Natural killer cell (primary cell): ENCODE measurements at regions not wholly inside any gene's neighbourhood (a gene's known extent, or its start where the extent isn't known, plus 50 kb on each side); places are given as distances from the start of the nearest gene placed in this dataset.
"Not testable (repeated sequence)": the region's sequence is repeated elsewhere in the genome, so short reads cannot be mapped to it uniquely, and the experiment has no call there.

Source experiments
- ATAC-seq, 3 donors: fragments of 150-1000 bp in 2 of 3; fragments of 200-7000 bp in 1 of 3; cut with Tn5 transposase; 1 replicate in 1 of 3; 2 replicates in 2 of 3; pipeline ENCODE4 v1.10.0; 2021; ENCODE audit warnings: mild to moderate bottlenecking in 2 of 3, moderate library complexity in 2 of 3
- DNase-seq, 2 donors: peaks; one replicate each; pipeline versions ENCODE4 v3.0.0 to v3.0.0-alpha.2; 2013 to 2021; ENCODE audit warnings: mixed read lengths in 1 of 2
- H3K27ac ChIP-seq: one replicate; pipeline ENCODE4 v1.5.1; 2013; ENCODE audit warnings: mild to moderate bottlenecking, low read length
- H3K27me3 ChIP-seq: one replicate; pipeline ENCODE4 v1.6.1; 2013; ENCODE audit warnings: low read length; ENCODE audit not compliant: control insufficient read depth, insufficient read depth
- H3K36me3 ChIP-seq: one replicate; pipeline ENCODE4 v1.6.1; 2013; ENCODE audit warnings: low read length; ENCODE audit not compliant: control insufficient read depth, insufficient read depth
- H3K4me1 ChIP-seq: one replicate; pipeline ENCODE4 v1.6.1; 2013; ENCODE audit warnings: low read length; ENCODE audit not compliant: control insufficient read depth, insufficient read depth
- H3K4me3 ChIP-seq: one replicate; pipeline ENCODE4 v1.5.1; 2013; ENCODE audit warnings: low read length
- H3K9me3 ChIP-seq: one replicate; pipeline ENCODE4 v1.6.1; 2013; ENCODE audit warnings: low read length; ENCODE audit not compliant: control insufficient read depth, insufficient read depth
- H3K27ac Mint-ChIP-seq, 2 donors: one replicate each; pipeline ENCODE4 v1.8.0; 2022; ENCODE audit warnings: mild to moderate bottlenecking in 2 of 2, mixed read lengths in 2 of 2, moderate library complexity in 1 of 2
- H3K27me3 Mint-ChIP-seq, 2 donors: one replicate each; pipeline ENCODE4 v1.8.0; 2022; ENCODE audit warnings: low read depth in 2 of 2, mixed read lengths in 2 of 2
- H3K36me3 Mint-ChIP-seq: one replicate; pipeline ENCODE4 v1.8.0; 2022; ENCODE audit warnings: mixed read lengths
- H3K4me1 Mint-ChIP-seq, 2 donors: one replicate each; pipeline ENCODE4 v1.8.0; 2022; ENCODE audit warnings: mixed read lengths in 2 of 2
- H3K4me3 Mint-ChIP-seq: one replicate; pipeline ENCODE4 v1.8.0; 2022; ENCODE audit warnings: mild to moderate bottlenecking, moderate library complexity, mixed read lengths
- H3K9me3 Mint-ChIP-seq, 2 donors: one replicate each; pipeline ENCODE4 v1.8.0; 2022; ENCODE audit warnings: mixed read lengths in 2 of 2
- WGBS: methylation state at CpG from one replicate; pipeline ENCODE4 v1.1.7; 2013; ENCODE audit warnings: missing lambda C conversion rate; ENCODE audit not compliant: insufficient coverage; 5-methylcytosine and 5-hydroxymethylcytosine counted together
- intact Hi-C: fragments of 100-400 bp; cut with micrococcal nuclease; formaldehyde crosslinking; loops from one replicate; pipeline ENCODE4 v1.14.2; 2022

GRCh38 chr10:38403347-38404117 is 309.4 kb downstream of the ZNF37A start:
- Histone ChIP-seq H3K27ac (peak overlapping the region; percentile 96), H3K4me3 (peak overlapping the region; percentile 65), H3K4me1 (peaks cover 18% of the 10 kb centered on the region)
- not testable (repeated sequence) for H3K9me3 ChIP-seq, H3K36me3 Mint-ChIP-seq, H3K27me3 ChIP-seq, H3K36me3 ChIP-seq, H3K4me1 Mint-ChIP-seq, ATAC-seq, H3K27me3 Mint-ChIP-seq, H3K9me3 Mint-ChIP-seq
- peak overlapping the region; percentile 84 for H3K4me3 Mint-ChIP-seq
- intact Hi-C loops: loop anchor here (2.0 to 10.0 kb wide), 2 partner anchors 49 to 393 kb away; partner anchors contain the start of gene ZNF33A
- peak overlapping the region; percentile 96 for H3K27ac Mint-ChIP-seq
- 74% methylated on average over 21 of the region's 23 CpGs for WGBS
- peak in 1 of 2 donors; percentile 40 for DNase-seq

- intact Hi-C loops, H3K27me3 Mint-ChIP-seq, H3K36me3 ChIP-seq, H3K4me1 ChIP-seq, H3K9me3 ChIP-seq, H3K27ac Mint-ChIP-seq, H3K27ac ChIP-seq, H3K4me3 ChIP-seq, H3K4me1 Mint-ChIP-seq, H3K9me3 Mint-ChIP-seq, H3K27me3 ChIP-seq, ATAC-seq, H3K36me3 Mint-ChIP-seq, DNase-seq, H3K4me3 Mint-ChIP-seq: not testable (repeated sequence)
- WGBS: no CpG with 5 or more reads among the region's 1 CpG
Measured at GRCh38 chr10:38423634-38424033, 329.5 kb downstream of the ZNF37A start.

GRCh38 chr10:38430242-38430641 is 336.1 kb downstream of the ZNF37A start:
- DNase-seq, H3K9me3 Mint-ChIP-seq, ATAC-seq, H3K4me1 Mint-ChIP-seq, H3K27ac ChIP-seq, H3K4me1 ChIP-seq, H3K36me3 Mint-ChIP-seq, H3K27ac Mint-ChIP-seq, H3K27me3 ChIP-seq, intact Hi-C loops, H3K27me3 Mint-ChIP-seq, H3K4me3 Mint-ChIP-seq, H3K36me3 ChIP-seq, H3K9me3 ChIP-seq, H3K4me3 ChIP-seq: not testable (repeated sequence)
- WGBS: no CpG with 5 or more reads among the region's 2 CpGs

GRCh38 chr10:38437359-38437758 is 343.2 kb downstream of the ZNF37A start:
- WGBS: no CpG with 5 or more reads among the region's 5 CpGs
- H3K9me3 ChIP-seq, H3K4me1 Mint-ChIP-seq: not testable (repeated sequence)

GRCh38 chr10:38448614-38449355 is 354.6 kb downstream of the ZNF37A start:
- H3K27ac ChIP-seq, H3K4me3 ChIP-seq, intact Hi-C loops, H3K36me3 ChIP-seq, H3K4me1 Mint-ChIP-seq, H3K27me3 ChIP-seq, ATAC-seq, H3K9me3 Mint-ChIP-seq, H3K4me1 ChIP-seq, DNase-seq, H3K36me3 Mint-ChIP-seq, H3K27me3 Mint-ChIP-seq, H3K4me3 Mint-ChIP-seq, H3K9me3 ChIP-seq: not testable (repeated sequence)
- peak overlapping the region in 1 of 2 donors; percentile 61 for H3K27ac Mint-ChIP-seq
- WGBS: 97% methylated on average over 22 of the region's 22 CpGs

More at GRCh38 chr10:38437359-38437758, 343.2 kb downstream of the ZNF37A start:
- DNase-seq, intact Hi-C loops, H3K27ac ChIP-seq, H3K27me3 Mint-ChIP-seq, H3K27me3 ChIP-seq, H3K36me3 ChIP-seq, H3K27ac Mint-ChIP-seq, H3K9me3 Mint-ChIP-seq, H3K4me3 ChIP-seq, H3K4me1 ChIP-seq, H3K36me3 Mint-ChIP-seq, ATAC-seq, H3K4me3 Mint-ChIP-seq: not testable (repeated sequence)

- H3K27ac Mint-ChIP-seq, H3K27ac ChIP-seq, H3K27me3 ChIP-seq, DNase-seq, H3K4me1 ChIP-seq, H3K36me3 Mint-ChIP-seq, H3K27me3 Mint-ChIP-seq, H3K4me1 Mint-ChIP-seq, intact Hi-C loops, H3K9me3 ChIP-seq, H3K36me3 ChIP-seq, H3K9me3 Mint-ChIP-seq, ATAC-seq, H3K4me3 Mint-ChIP-seq, H3K4me3 ChIP-seq: not testable (repeated sequence)
- WGBS: 94% methylated on average over 21 of the region's 21 CpGs
Measured at GRCh38 chr10:38449618-38450017, 355.5 kb downstream of the ZNF37A start.

GRCh38 chr10:38450372-38451057 is 356.4 kb downstream of the ZNF37A start:
- H3K9me3 Mint-ChIP-seq, H3K36me3 Mint-ChIP-seq, H3K27ac ChIP-seq, ATAC-seq, intact Hi-C loops, H3K4me3 ChIP-seq, H3K27me3 Mint-ChIP-seq, H3K27me3 ChIP-seq, H3K4me3 Mint-ChIP-seq, H3K9me3 ChIP-seq, H3K27ac Mint-ChIP-seq, H3K4me1 ChIP-seq, H3K36me3 ChIP-seq, DNase-seq, H3K4me1 Mint-ChIP-seq: not testable (repeated sequence)
- 96% methylated on average over 32 of the region's 32 CpGs for WGBS
